GM23338 (cell line): ENCODE measurements at regions not wholly inside any gene's neighbourhood (a gene's known extent, or its start where the extent isn't known, plus 50 kb on each side); places are given as distances from the start of the nearest gene placed in this dataset.

Experiments
- ATAC-seq: fragments of 200-7000 bp; cut with Tn5 transposase; 3 replicates; pipeline ENCODE4 v1.9.1; 2020
- DNase-seq: peaks from one replicate; pipeline ENCODE4 v3.0.0-alpha.2; 2015; ENCODE audit warnings: low spot score
- H2AFZ ChIP-seq: fragments of 200-600 bp; sonication (generic); 2 replicates; pipeline ENCODE4 v1.8.0; 2016; ENCODE audit warnings: antibody characterized with exemption, mild to moderate bottlenecking, moderate library complexity
- H3F3A ChIP-seq: fragments of 200-600 bp; sonication (generic); replicated peaks from 2 replicates; pipeline ENCODE4 v1.8.0; 2017; ENCODE audit warnings: antibody characterized with exemption, mixed run types, low read depth
- H3K27ac ChIP-seq: fragments of 200-600 bp; sonication (generic); 2 replicates; pipeline ENCODE4 v1.6.1; 2016; ENCODE audit warnings: low read depth
- H3K27me3 ChIP-seq: fragments of 200-600 bp; sonication (generic); 2 replicates; pipeline ENCODE4 v1.8.0; 2016; ENCODE audit warnings: mild to moderate bottlenecking, mixed run types, moderate library complexity; ENCODE audit not compliant: insufficient read depth
- H3K36me3 ChIP-seq: fragments of 200-600 bp; sonication (generic); 2 replicates; pipeline ENCODE4 v1.8.0; 2016; ENCODE audit warnings: mild to moderate bottlenecking; ENCODE audit not compliant: insufficient read depth
- H3K4me1 ChIP-seq: fragments of 200-600 bp; sonication (generic); 2 replicates; pipeline ENCODE4 v1.8.0; 2016; ENCODE audit warnings: mild to moderate bottlenecking, moderate library complexity; ENCODE audit not compliant: insufficient read depth
- H3K4me2 ChIP-seq: fragments of 200-600 bp; sonication (generic); 2 replicates; pipeline ENCODE4 v1.7.1; 2017; ENCODE audit warnings: mixed run types
- H3K4me3 ChIP-seq: fragments of 200-600 bp; sonication (generic); 2 replicates; pipeline ENCODE4 v1.6.1; 2016; ENCODE audit warnings: mixed run types
- H3K79me2 ChIP-seq: fragments of 200-600 bp; sonication (generic); replicated peaks from 2 replicates; pipeline ENCODE4 v1.8.0; 2017; ENCODE audit warnings: mild to moderate bottlenecking; ENCODE audit not compliant: insufficient read depth
- H3K9me2 ChIP-seq: fragments of 200-600 bp; sonication (generic); 2 replicates; pipeline ENCODE4 v1.8.0; 2017; ENCODE audit not compliant: insufficient read depth
- H4K20me1 ChIP-seq: fragments of 200-600 bp; sonication (generic); replicated peaks from 2 replicates; pipeline ENCODE4 v1.8.0; 2017; ENCODE audit warnings: mild to moderate bottlenecking; ENCODE audit not compliant: insufficient read depth
- H3K27ac Mint-ChIP-seq: 2 replicates; pipeline ENCODE4 v1.8.0; 2020; ENCODE audit warnings: inconsistent platforms, mild to moderate bottlenecking, moderate library complexity, mixed read lengths
- H3K27me3 Mint-ChIP-seq: 3 replicates; pipeline ENCODE4 v1.8.0; 2022; ENCODE audit warnings: low read depth, mild to moderate bottlenecking, moderate library complexity, mixed read lengths, inconsistent platforms; ENCODE audit not compliant: insufficient read depth, poor library complexity
- H3K36me3 Mint-ChIP-seq: 3 replicates; pipeline ENCODE4 v1.8.0; 2021; ENCODE audit warnings: low read depth, mild to moderate bottlenecking, inconsistent platforms, moderate library complexity, mixed read lengths
- H3K4me1 Mint-ChIP-seq: 3 replicates; pipeline ENCODE4 v1.8.0; 2020; ENCODE audit warnings: mild to moderate bottlenecking, inconsistent platforms, mixed read lengths
- H3K4me3 Mint-ChIP-seq: 3 replicates; pipeline ENCODE4 v1.8.0; 2021; ENCODE audit warnings: moderate library complexity, mild to moderate bottlenecking, inconsistent platforms, mixed read lengths
- H3K9me3 Mint-ChIP-seq: 3 replicates; pipeline ENCODE4 v1.8.0; 2020; ENCODE audit warnings: moderate library complexity, mild to moderate bottlenecking, inconsistent platforms, mixed read lengths
- CREB1 ChIP-seq: fragments of 250-450 bp; sonication (Bioruptor Pico); IDR thresholded peaks from 2 replicates; pipeline ENCODE4 v1.5.0; 2020; ENCODE audit warnings: low read depth, mild to moderate bottlenecking, moderate library complexity
- ETS1 ChIP-seq: IDR thresholded peaks from 2 replicates; pipeline ENCODE4 v1.6.1; 2016; ENCODE audit warnings: antibody characterized with exemption
- EZH2 ChIP-seq: fragments of 200-600 bp; sonication (generic); IDR thresholded peaks from one replicate; pipeline ENCODE4 v1.8.0; 2017; ENCODE audit warnings: antibody characterized with exemption, mild to moderate bottlenecking, low read depth; ENCODE audit not compliant: unreplicated experiment
- EZH2phosphoT487 ChIP-seq: fragments of 200-600 bp; sonication (generic); IDR thresholded peaks from one replicate; pipeline ENCODE4 v1.8.1; 2018; ENCODE audit warnings: antibody characterized with exemption; ENCODE audit not compliant: unreplicated experiment
- JUNB ChIP-seq: IDR thresholded peaks from one replicate; pipeline ENCODE4 v1.6.1; 2016; ENCODE audit warnings: antibody characterized with exemption; ENCODE audit not compliant: unreplicated experiment
- NANOG ChIP-seq: IDR thresholded peaks from 2 replicates; pipeline ENCODE4 v1.6.1; 2016; ENCODE audit warnings: antibody characterized with exemption, borderline replicate concordance
- POLR2AphosphoS5 ChIP-seq: IDR thresholded peaks from 2 replicates; pipeline ENCODE4 v1.6.1; 2016; ENCODE audit warnings: antibody characterized with exemption, low read depth
- STAT1 ChIP-seq: IDR thresholded peaks from one replicate; pipeline ENCODE4 v1.6.1; 2016; ENCODE audit warnings: antibody characterized with exemption; ENCODE audit not compliant: unreplicated experiment
- ZNF114 ChIP-seq: fragments of 250-450 bp; sonication (Bioruptor Pico); IDR thresholded peaks from 2 replicates; pipeline ENCODE4 v1.5.0; 2020; ENCODE audit warnings: mild to moderate bottlenecking, moderate library complexity
- TF ChIP-seq, protein P1 (sequence below): IDR thresholded peaks from one replicate; pipeline ENCODE4 v1.6.1; 2018; ENCODE audit warnings: antibody characterized with exemption; ENCODE audit not compliant: unreplicated experiment
- TF ChIP-seq, protein P2 (sequence below), 2 experiments: fragments of 200-600 bp in 1 of 2; sonication (generic) in 1 of 2; conservative IDR thresholded peaks; 2 replicates each; pipeline versions ENCODE4 v1.5.1 to v1.6.1; 2016 to 2017; ENCODE audit warnings: antibody characterized with exemption in 2 of 2, low read depth in 2 of 2, mild to moderate bottlenecking in 2 of 2, moderate library complexity in 1 of 2
- TF ChIP-seq, protein P3 (sequence below): fragments of 250-450 bp; sonication (Bioruptor Pico); IDR thresholded peaks from 2 replicates; pipeline ENCODE4 v1.5.0; 2020; ENCODE audit warnings: mild to moderate bottlenecking, moderate library complexity

- TF ChIP-seq, protein P1, sequence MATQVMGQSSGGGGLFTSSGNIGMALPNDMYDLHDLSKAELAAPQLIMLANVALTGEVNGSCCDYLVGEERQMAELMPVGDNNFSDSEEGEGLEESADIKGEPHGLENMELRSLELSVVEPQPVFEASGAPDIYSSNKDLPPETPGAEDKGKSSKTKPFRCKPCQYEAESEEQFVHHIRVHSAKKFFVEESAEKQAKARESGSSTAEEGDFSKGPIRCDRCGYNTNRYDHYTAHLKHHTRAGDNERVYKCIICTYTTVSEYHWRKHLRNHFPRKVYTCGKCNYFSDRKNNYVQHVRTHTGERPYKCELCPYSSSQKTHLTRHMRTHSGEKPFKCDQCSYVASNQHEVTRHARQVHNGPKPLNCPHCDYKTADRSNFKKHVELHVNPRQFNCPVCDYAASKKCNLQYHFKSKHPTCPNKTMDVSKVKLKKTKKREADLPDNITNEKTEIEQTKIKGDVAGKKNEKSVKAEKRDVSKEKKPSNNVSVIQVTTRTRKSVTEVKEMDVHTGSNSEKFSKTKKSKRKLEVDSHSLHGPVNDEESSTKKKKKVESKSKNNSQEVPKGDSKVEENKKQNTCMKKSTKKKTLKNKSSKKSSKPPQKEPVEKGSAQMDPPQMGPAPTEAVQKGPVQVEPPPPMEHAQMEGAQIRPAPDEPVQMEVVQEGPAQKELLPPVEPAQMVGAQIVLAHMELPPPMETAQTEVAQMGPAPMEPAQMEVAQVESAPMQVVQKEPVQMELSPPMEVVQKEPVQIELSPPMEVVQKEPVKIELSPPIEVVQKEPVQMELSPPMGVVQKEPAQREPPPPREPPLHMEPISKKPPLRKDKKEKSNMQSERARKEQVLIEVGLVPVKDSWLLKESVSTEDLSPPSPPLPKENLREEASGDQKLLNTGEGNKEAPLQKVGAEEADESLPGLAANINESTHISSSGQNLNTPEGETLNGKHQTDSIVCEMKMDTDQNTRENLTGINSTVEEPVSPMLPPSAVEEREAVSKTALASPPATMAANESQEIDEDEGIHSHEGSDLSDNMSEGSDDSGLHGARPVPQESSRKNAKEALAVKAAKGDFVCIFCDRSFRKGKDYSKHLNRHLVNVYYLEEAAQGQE, result no peak
- TF ChIP-seq STAT1 (no peak), EZH2phosphoT487 (no peak)
Observed at GRCh38 chr6:2507016-2507415, 243.7 kb downstream of the MYLK4 start (continued).

- no peaks in the 10 kb centered on the region for H3K27me3 ChIP-seq
- no peaks in the 10 kb centered on the region for H3K79me2 ChIP-seq
- H3K36me3 Mint-ChIP-seq, result no peaks in the 10 kb centered on the region
- H3K9me2 ChIP-seq, result peaks cover 9% of the 10 kb centered on the region; the same call in 1 of the 2 replicates
- no peaks in the 10 kb centered on the region for H4K20me1 ChIP-seq
- no peak overlapping the region for H3K4me3 ChIP-seq
- no peaks in the 10 kb centered on the region for H3K4me1 ChIP-seq
- peaks cover 4% of the 10 kb centered on the region for H3K27me3 Mint-ChIP-seq
- no peaks in the 10 kb centered on the region for H3K36me3 ChIP-seq
- H3K4me3 Mint-ChIP-seq, result no peak overlapping the region
- peak overlapping the region; percentile 80; the same call in 1 of the 2 replicates for H2AFZ ChIP-seq
- H3K27ac ChIP-seq, result no peak overlapping the region
- ATAC-seq (peak; percentile 78), DNase-seq (peak; percentile 81)
- H3K9me3 Mint-ChIP-seq, result peaks cover 4% of the 10 kb centered on the region; the same call in 1 of the 3 replicates
- H3K27ac Mint-ChIP-seq, result no peak overlapping the region
- H3K4me1 Mint-ChIP-seq, result peaks cover 6% of the 10 kb centered on the region
- no peak overlapping the region for H3K4me2 ChIP-seq
- H3F3A ChIP-seq, result no peaks in the 10 kb centered on the region
- TF ChIP-seq NANOG (no peak), CREB1 (CRISPR knock-in tag) (peak; percentile 48; the same call in 1 of the 2 replicates), ETS1 (no peak), JUNB (no peak), EZH2 (no peak), POLR2AphosphoS5 (no peak), STAT1 (no peak), ZNF114 (no peak)
- TF ChIP-seq, protein P2, sequence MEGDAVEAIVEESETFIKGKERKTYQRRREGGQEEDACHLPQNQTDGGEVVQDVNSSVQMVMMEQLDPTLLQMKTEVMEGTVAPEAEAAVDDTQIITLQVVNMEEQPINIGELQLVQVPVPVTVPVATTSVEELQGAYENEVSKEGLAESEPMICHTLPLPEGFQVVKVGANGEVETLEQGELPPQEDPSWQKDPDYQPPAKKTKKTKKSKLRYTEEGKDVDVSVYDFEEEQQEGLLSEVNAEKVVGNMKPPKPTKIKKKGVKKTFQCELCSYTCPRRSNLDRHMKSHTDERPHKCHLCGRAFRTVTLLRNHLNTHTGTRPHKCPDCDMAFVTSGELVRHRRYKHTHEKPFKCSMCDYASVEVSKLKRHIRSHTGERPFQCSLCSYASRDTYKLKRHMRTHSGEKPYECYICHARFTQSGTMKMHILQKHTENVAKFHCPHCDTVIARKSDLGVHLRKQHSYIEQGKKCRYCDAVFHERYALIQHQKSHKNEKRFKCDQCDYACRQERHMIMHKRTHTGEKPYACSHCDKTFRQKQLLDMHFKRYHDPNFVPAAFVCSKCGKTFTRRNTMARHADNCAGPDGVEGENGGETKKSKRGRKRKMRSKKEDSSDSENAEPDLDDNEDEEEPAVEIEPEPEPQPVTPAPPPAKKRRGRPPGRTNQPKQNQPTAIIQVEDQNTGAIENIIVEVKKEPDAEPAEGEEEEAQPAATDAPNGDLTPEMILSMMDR (conservative IDR thresholded peaks at IDR 0.05; ENCODE audit: low read depth in 2 of 2), result peak; percentile 83 to 95
- TF ChIP-seq, protein P3, sequence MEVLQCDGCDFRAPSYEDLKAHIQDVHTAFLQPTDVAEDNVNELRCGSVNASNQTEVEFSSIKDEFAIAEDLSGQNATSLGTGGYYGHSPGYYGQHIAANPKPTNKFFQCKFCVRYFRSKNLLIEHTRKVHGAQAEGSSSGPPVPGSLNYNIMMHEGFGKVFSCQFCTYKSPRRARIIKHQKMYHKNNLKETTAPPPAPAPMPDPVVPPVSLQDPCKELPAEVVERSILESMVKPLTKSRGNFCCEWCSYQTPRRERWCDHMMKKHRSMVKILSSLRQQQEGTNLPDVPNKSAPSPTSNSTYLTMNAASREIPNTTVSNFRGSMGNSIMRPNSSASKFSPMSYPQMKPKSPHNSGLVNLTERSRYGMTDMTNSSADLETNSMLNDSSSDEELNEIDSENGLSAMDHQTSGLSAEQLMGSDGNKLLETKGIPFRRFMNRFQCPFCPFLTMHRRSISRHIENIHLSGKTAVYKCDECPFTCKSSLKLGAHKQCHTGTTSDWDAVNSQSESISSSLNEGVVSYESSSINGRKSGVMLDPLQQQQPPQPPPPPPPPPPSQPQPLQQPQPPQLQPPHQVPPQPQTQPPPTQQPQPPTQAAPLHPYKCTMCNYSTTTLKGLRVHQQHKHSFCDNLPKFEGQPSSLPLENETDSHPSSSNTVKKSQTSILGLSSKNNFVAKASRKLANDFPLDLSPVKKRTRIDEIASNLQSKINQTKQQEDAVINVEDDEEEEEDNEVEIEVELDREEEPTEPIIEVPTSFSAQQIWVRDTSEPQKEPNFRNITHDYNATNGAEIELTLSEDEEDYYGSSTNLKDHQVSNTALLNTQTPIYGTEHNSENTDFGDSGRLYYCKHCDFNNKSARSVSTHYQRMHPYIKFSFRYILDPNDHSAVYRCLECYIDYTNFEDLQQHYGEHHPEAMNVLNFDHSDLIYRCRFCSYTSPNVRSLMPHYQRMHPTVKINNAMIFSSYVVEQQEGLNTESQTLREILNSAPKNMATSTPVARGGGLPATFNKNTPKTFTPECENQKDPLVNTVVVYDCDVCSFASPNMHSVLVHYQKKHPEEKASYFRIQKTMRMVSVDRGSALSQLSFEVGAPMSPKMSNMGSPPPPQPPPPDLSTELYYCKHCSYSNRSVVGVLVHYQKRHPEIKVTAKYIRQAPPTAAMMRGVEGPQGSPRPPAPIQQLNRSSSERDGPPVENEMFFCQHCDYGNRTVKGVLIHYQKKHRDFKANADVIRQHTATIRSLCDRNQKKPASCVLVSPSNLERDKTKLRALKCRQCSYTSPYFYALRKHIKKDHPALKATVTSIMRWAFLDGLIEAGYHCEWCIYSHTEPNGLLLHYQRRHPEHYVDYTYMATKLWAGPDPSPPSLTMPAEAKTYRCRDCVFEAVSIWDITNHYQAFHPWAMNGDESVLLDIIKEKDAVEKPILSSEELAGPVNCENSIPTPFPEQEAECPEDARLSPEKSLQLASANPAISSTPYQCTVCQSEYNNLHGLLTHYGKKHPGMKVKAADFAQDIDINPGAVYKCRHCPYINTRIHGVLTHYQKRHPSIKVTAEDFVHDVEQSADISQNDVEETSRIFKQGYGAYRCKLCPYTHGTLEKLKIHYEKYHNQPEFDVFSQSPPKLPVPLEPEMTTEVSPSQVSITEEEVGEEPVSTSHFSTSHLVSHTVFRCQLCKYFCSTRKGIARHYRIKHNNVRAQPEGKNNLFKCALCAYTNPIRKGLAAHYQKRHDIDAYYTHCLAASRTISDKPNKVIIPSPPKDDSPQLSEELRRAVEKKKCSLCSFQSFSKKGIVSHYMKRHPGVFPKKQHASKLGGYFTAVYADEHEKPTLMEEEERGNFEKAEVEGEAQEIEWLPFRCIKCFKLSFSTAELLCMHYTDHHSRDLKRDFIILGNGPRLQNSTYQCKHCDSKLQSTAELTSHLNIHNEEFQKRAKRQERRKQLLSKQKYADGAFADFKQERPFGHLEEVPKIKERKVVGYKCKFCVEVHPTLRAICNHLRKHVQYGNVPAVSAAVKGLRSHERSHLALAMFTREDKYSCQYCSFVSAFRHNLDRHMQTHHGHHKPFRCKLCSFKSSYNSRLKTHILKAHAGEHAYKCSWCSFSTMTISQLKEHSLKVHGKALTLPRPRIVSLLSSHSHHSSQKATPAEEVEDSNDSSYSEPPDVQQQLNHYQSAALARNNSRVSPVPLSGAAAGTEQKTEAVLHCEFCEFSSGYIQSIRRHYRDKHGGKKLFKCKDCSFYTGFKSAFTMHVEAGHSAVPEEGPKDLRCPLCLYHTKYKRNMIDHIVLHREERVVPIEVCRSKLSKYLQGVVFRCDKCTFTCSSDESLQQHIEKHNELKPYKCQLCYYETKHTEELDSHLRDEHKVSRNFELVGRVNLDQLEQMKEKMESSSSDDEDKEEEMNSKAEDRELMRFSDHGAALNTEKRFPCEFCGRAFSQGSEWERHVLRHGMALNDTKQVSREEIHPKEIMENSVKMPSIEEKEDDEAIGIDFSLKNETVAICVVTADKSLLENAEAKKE (CRISPR knock-in tag), result 0 out of 2 replicates have a peak, but pooled peaks have one; percentile 21
Observed at GRCh38 chr6:2505624-2506023, 245.1 kb downstream of the MYLK4 start.
